HepG2 (cell line): ENCODE measurements at regions not wholly inside any gene's neighbourhood (a gene's known extent, or its start where the extent isn't known, plus 50 kb on each side); places are given as distances from the start of the nearest gene placed in this dataset.

ENCODE experiments used
- ATAC-seq: fragments of 200-7000 bp; cut with Tn5 transposase; 3 replicates; pipeline ENCODE4 v1.9.1; 2020; ENCODE audit warnings: mild to moderate bottlenecking, moderate library complexity
- BruUV-seq: library from RNA; stranded (reverse); fragments of 400-500 nt; replicated peaks from 2 replicates; lab custom pipeline; 2021; lab: Mats Ljungman, UMichigan
- CTCF ChIA-PET: fragments of 300-600 bp; formaldehyde crosslinking; extraction: SDS; loops from one replicate; lab custom pipeline; 2021; ENCODE audit warnings: low total read pairs, inconsistent platforms, low intra/inter-chr PET ratio; lab: Yijun Ruan, JAX
- POLR2A ChIA-PET: fragments of 350-600 bp; sonication (Branson Sonifier 250); formaldehyde crosslinking; loops from one replicate; lab custom pipeline; 2020; ENCODE audit warnings: antibody characterized with exemption, inconsistent platforms; lab: Yijun Ruan, JAX
- DNase-seq: peaks from one replicate; pipeline ENCODE4 v3.0.0-alpha.2; 2015; ENCODE audit warnings: low spot score
- FAIRE-seq: peaks from 3 replicates; lab custom pipeline; 2011; peaks lifted over from hg19 to GRCh38; lab: Jason Lieb, UNC
- H2AFZ ChIP-seq: one replicate; pipeline ENCODE4 v1.6.1; 2011; ENCODE audit warnings: low read length, inconsistent platforms
- H3K27ac ChIP-seq: fragments of 300-600 bp; 3 replicates; pipeline ENCODE4 v1.8.0; 2011; ENCODE audit warnings: mixed run types, mild to moderate bottlenecking, mixed read lengths, low read length, inconsistent platforms; ENCODE audit not compliant: insufficient read depth; ENCODE audit errors: extremely low read length
- H3K27me3 ChIP-seq, 2 experiments: fragments of 200-600 bp in 1 of 2; 2 replicates in 1 of 2; 3 replicates in 1 of 2; pipeline versions ENCODE4 v1.6.0 to v1.8.0; 2011; ENCODE audit warnings: low read length in 2 of 2, mild to moderate bottlenecking in 2 of 2, moderate library complexity in 2 of 2, inconsistent platforms in 1 of 2; ENCODE audit not compliant: insufficient read depth in 2 of 2, control insufficient read depth in 1 of 2
- H3K36me3 ChIP-seq, 2 experiments: fragments of 200-600 bp in 1 of 2; replicated peaks in 1 of 2; 2 replicates in 1 of 2; 3 replicates in 1 of 2; pipeline versions ENCODE4 v1.5.1 to v1.8.0; 2011; ENCODE audit warnings: low read length in 2 of 2, inconsistent platforms in 1 of 2; ENCODE audit not compliant: insufficient read depth in 2 of 2, control insufficient read depth in 1 of 2
- H3K4me1 ChIP-seq: 2 replicates; pipeline ENCODE4 v1.5.1; 2012; ENCODE audit warnings: low read length, inconsistent platforms; ENCODE audit not compliant: insufficient read depth
- H3K4me2 ChIP-seq: 2 replicates; pipeline ENCODE4 v1.6.0; 2011; ENCODE audit warnings: low read depth, low read length, inconsistent platforms
- H3K4me3 ChIP-seq, 3 experiments: fragments of 200-600 bp in 1 of 3; sonication (generic), shearing (Covaris generic) in 1 of 3; replicated peaks in 1 of 3; 2 replicates each; pipeline ENCODE4 v1.5.1; 2011 to 2016; ENCODE audit warnings: low read length in 3 of 3, inconsistent platforms in 2 of 3, low read depth in 2 of 3, mild to moderate bottlenecking in 2 of 3, control low read depth in 1 of 3, mixed read lengths in 1 of 3; ENCODE audit not compliant: insufficient read depth in 1 of 3
- H3K79me2 ChIP-seq: one replicate; pipeline ENCODE4 v1.6.1; 2011; ENCODE audit warnings: low read length, inconsistent platforms; ENCODE audit not compliant: insufficient read depth
- H3K9ac ChIP-seq: 2 replicates; pipeline ENCODE4 v1.6.0; 2011; ENCODE audit warnings: mild to moderate bottlenecking, low read depth, low read length, inconsistent platforms; ENCODE audit not compliant: insufficient read depth
- H3K9me3 ChIP-seq: 2 replicates; pipeline ENCODE4 v1.5.1; 2012; ENCODE audit warnings: mild to moderate bottlenecking, low read length
- H4K20me1 ChIP-seq: 2 replicates; pipeline ENCODE4 v1.6.0; 2011; ENCODE audit warnings: inconsistent platforms, mild to moderate bottlenecking, low read length, moderate library complexity; ENCODE audit not compliant: insufficient read depth
- CREB3 ChIP-seq: sonication (generic); formaldehyde crosslinking; IDR thresholded peaks from 2 replicates; pipeline ENCODE4 v1.5.0; 2020; ENCODE audit warnings: missing genetic modification reagents
- MBD4 ChIP-seq: IDR thresholded peaks from 2 replicates; pipeline ENCODE4 v1.6.1; 2012; ENCODE audit warnings: low read length, inconsistent platforms, borderline replicate concordance
- PHF21A ChIP-seq: sonication (generic); formaldehyde crosslinking; IDR thresholded peaks from 2 replicates; pipeline ENCODE4 v1.5.0; 2020; ENCODE audit warnings: mild to moderate bottlenecking, missing genetic modification reagents
- POGK ChIP-seq: sonication (generic); formaldehyde crosslinking; conservative IDR thresholded peaks from 2 replicates; pipeline ENCODE4 v1.8.0; 2022; ENCODE audit warnings: mild to moderate bottlenecking, moderate library complexity, missing genetic modification reagents
- POLR2AphosphoS5 ChIP-seq: IDR thresholded peaks from 2 replicates; pipeline ENCODE4 v1.6.1; 2012; ENCODE audit warnings: low read depth, low read length
- RARG ChIP-seq: sonication (generic); formaldehyde crosslinking; IDR thresholded peaks from 2 replicates; pipeline ENCODE4 v1.4.0; 2020; ENCODE audit warnings: low read depth, mild to moderate bottlenecking, missing genetic modification reagents
- REPIN1 ChIP-seq: sonication (generic); formaldehyde crosslinking; IDR thresholded peaks from 2 replicates; pipeline ENCODE4 v1.8.0; 2022; ENCODE audit warnings: missing genetic modification reagents, low read depth, mild to moderate bottlenecking, borderline replicate concordance
- TBX2 ChIP-seq: sonication (generic); formaldehyde crosslinking; IDR thresholded peaks from 2 replicates; pipeline ENCODE4 v1.5.0; 2020; ENCODE audit warnings: missing genetic modification reagents, mild to moderate bottlenecking, borderline replicate concordance
- USF2 ChIP-seq, 2 experiments: sonication (generic) in 1 of 2; formaldehyde crosslinking in 1 of 2; IDR thresholded peaks; 2 replicates each; pipeline versions ENCODE4 v1.5.1 to v1.6.1; 2011 to 2020; ENCODE audit warnings: borderline replicate concordance in 1 of 2, low read depth in 1 of 2, low read length in 1 of 2, mild to moderate bottlenecking in 1 of 2, missing genetic modification reagents in 1 of 2, moderate library complexity in 1 of 2
- ZNF121 ChIP-seq: sonication (generic); formaldehyde crosslinking; IDR thresholded peaks from 2 replicates; pipeline ENCODE4 v1.5.0; 2020; ENCODE audit warnings: mild to moderate bottlenecking, missing genetic modification reagents
- ZNF430 ChIP-seq: sonication (generic); formaldehyde crosslinking; IDR thresholded peaks from 2 replicates; pipeline ENCODE4 v1.9.0; 2021; ENCODE audit warnings: mild to moderate bottlenecking, missing genetic modification reagents
- ZSCAN25 ChIP-seq: sonication (generic); formaldehyde crosslinking; IDR thresholded peaks from 2 replicates; pipeline ENCODE4 v1.8.0; 2022; ENCODE audit warnings: mild to moderate bottlenecking, missing genetic modification reagents
- WGBS: methylation state at CpG from one replicate; pipeline ENCODE4 v1.1.6; 2017; ENCODE audit warnings: low lambda C conversion rate; 5-methylcytosine and 5-hydroxymethylcytosine counted together
- in situ Hi-C: cut with HindIII; loops from 2 replicates; pipeline ENCODE4 v1.10.0; 2017; ENCODE audit warnings: low pct_unique_long_range_greater_than_20kb; ENCODE audit not compliant: extremely low pct_ligation_motif_present
- intact Hi-C: fragments of 100-400 bp; cut with micrococcal nuclease; formaldehyde crosslinking; loops from one replicate; pipeline ENCODE4 v1.10.0; 2022; ENCODE audit not compliant: unreplicated experiment

GRCh38 chr5:119301906-119302305 lies 53.9 kb upstream of the TNFAIP8 start:
- 0 out of 2 replicates have a peak, but pooled peaks have one; percentile 22 for TF ChIP-seq ZNF121 (CRISPR knock-in tag)
- no peak for TF ChIP-seq TBX2
- TF ChIP-seq MBD4, result no peak
- ATAC-seq (no peak), DNase-seq (no peak), FAIRE-seq (no peak)
- no peak overlapping the region for H2AFZ ChIP-seq
- H3K4me3 ChIP-seq, result no peak overlapping the region
- no peaks in the 10 kb centered on the region for H4K20me1 ChIP-seq
- no peak overlapping the region for H3K4me2 ChIP-seq
- CTCF ChIA-PET, result no interaction called here
- H3K36me3 ChIP-seq, result no peaks in the 10 kb centered on the region
- H3K4me1 ChIP-seq, result peaks cover 56% of the 10 kb centered on the region
- POLR2A ChIA-PET, result interaction anchor here (2.9 to 3.9 kb wide), 2 partner anchors 34 to 231 kb away, joined by 9 to 36 read pairs; partner anchors contain the start of gene DMXL1
- H3K27ac ChIP-seq, result no peak overlapping the region
- intact Hi-C loops, result loop anchor here (2.0 to 5.0 kb wide), 3 partner anchors 85 to 231 kb away; partner anchors contain the start of gene DMXL1
- H3K9me3 ChIP-seq, result no peaks in the 10 kb centered on the region
- in situ Hi-C loops, result no loop called here
- BruUV-seq, result no TSS peak
- H3K79me2 ChIP-seq, result no peaks in the 10 kb centered on the region
- H3K9ac ChIP-seq, result no peak overlapping the region
- no peaks in the 10 kb centered on the region for H3K27me3 ChIP-seq

GRCh38 chr5:119302449-119302848 lies 53.4 kb upstream of the TNFAIP8 start:
- 57% methylated on average over 3 of the region's 3 CpGs for WGBS
- ChIA-PET POLR2A (interaction anchor here (1.2 to 3.9 kb wide), 3 partner anchors 10 to 232 kb away, joined by 5 to 36 read pairs (median 9); partner anchors contain the start of gene DMXL1), CTCF (interaction anchor here (0.9 kb wide), 1 partner anchor 35 kb away, joined by 3 read pairs; no protein-coding TSS in a partner anchor)
- Histone ChIP-seq H4K20me1 (no peaks in the 10 kb centered on the region), H3K9me3 (no peaks in the 10 kb centered on the region), H3K36me3 (no peaks in the 10 kb centered on the region), H3K4me3 (no peak overlapping the region; a peak in 1 of 6 replicates), H2AFZ (no peak overlapping the region), H3K27ac (peak overlapping the region; percentile 60), H3K4me2 (peak overlapping the region; percentile 59), H3K4me1 (peaks cover 56% of the 10 kb centered on the region), H3K9ac (peak overlapping the region; percentile 41; the same call in 1 of the 2 replicates), H3K27me3 (no peaks in the 10 kb centered on the region), H3K79me2 (no peaks in the 10 kb centered on the region)
- FAIRE-seq (no peak), ATAC-seq (no peak), DNase-seq (no peak)
- TSS peak; percentile 58 for BruUV-seq
- intact Hi-C loops, result loop anchor here (2.0 to 5.0 kb wide), 3 partner anchors 85 to 232 kb away; partner anchors contain the start of gene DMXL1
- in situ Hi-C loops, result no loop called here
- TF ChIP-seq ZSCAN25 (CRISPR knock-in tag) (no peak), RARG (CRISPR knock-in tag) (no peak), POLR2AphosphoS5 (no peak), CREB3 (CRISPR knock-in tag) (no peak), PHF21A (CRISPR knock-in tag) (no peak), POGK (CRISPR knock-in tag) (no peak), USF2 (IDR thresholded peaks at IDR 0.05; ENCODE audit: low read depth, low read length) (no peak), USF2 (CRISPR knock-in tag; IDR thresholded peaks at IDR 0.05; ENCODE audit: borderline replicate concordance) (no peak), ZNF430 (CRISPR knock-in tag) (no peak), REPIN1 (CRISPR knock-in tag) (no peak)
